T-helper 2 cell (primary cell): ENCODE measurements at regions not wholly inside any gene's neighbourhood (a gene's known extent, or its start where the extent isn't known, plus 50 kb on each side); places are given as distances from the start of the nearest gene placed in this dataset.
"Not testable (repeated sequence)": the region's sequence is repeated elsewhere in the genome, so short reads cannot be mapped to it uniquely, and the experiment has no call there.

Source experiments
- DNase-seq, 5 experiments: peaks; one replicate each; pipeline versions ENCODE4 v3.0.0 to v3.0.0-alpha.2; 2012 to 2022

DNA sequence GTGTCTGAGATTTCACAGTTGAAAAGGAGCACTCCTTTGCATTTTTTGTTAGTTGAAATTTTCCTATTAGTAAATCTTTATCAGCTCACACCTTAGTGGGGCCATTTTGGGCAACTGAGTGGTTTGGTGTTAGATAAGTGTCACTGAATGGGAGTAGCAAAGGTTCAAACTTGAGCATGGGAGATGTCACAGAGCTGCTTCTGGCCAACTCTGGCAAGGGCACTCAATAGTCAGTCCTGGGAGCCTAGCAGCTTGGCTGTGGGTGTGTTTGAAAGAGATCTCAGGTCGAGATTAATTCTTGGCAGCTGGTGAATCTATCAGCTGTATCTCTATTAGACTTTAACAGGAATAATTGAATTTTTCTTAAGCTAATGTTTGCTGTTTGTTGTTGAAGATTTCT lies 579.3 kb downstream of the EDEM1 start:
- DNase-seq: no peak

DNA sequence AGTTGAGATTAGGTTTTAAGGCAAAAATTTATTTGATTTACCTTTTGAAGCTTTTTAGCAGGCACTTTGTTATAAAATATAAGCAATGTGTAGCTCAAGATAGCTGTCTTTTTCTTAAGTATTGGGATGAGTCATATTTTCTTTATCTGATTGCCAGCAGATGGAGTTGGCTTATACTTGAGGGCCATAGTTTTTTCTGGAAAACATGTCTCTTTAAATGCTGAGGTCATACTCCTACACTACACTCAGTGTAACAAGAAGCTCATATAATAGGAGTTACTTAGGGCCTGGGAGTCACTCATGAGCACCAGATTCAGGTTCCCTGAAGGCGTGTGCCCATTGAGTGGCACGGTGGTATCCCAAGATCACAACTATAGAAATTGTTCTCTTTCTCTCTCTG lies 579.8 kb downstream of the EDEM1 start:
- peak in 1 of 5 experiments; percentile 2 for DNase-seq

GRCh38 chr3:5768281-5768945 lies 580.9 kb downstream of the EDEM1 start:
- no peak for DNase-seq

DNA sequence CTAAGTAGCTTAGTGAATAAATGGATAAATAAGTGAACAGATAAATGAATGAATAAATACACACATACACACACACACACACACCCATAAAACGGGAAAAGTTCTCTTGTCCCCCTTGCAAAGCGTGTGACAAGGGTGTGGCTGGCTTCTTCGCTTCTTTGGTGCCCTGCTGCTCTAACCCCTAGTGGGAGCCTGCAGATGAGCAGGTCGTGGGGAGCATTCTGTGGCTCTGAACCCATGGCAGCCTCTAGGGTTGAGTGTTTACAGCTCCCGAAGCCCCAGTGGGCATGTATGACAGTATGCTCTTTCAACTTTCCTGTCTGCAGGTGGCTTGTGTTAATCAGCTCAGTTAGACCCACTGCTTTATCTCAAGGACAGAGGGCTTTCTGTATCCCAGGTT lies 582.3 kb downstream of the EDEM1 start:
- no peak for DNase-seq

DNA sequence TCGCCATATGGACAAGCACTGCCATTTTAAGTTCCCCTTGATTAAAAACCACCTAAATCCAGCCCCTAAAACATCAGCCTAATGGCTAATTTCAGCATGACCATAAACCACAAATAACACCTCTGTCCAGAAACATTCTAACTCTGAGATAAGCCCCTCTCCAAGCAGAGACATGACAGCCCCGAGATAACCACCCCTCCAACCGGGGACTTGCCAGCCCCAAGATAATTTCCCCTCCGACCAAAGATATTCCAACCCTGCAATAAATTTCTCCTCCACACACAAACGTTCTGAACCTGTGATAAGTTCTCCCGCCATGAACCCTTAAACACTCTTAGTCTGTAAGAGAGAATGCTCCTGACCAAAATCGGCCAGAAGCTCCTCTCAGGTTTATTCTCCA lies 586.8 kb downstream of the EDEM1 start:
- no peak for DNase-seq

DNA sequence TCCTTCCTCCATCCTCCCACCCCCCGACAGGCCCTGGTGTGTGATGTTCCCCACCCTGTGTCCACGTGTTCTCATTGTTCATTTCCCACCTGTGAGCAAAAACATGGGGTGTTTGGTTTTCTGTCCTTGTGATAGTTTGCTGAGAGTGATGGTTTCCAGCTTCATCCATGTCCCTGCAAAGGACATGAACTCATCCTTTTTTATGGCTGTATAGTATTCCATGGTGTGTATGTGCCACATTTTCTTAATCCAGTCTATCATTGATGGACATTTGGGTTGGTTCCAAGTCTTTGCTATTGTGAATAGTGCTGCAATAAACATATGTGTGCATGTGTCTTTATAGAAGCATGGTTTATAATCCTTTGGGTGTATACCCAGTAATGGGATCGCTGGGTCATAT lies 587.6 kb downstream of the EDEM1 start:
- not testable (repeated sequence) for DNase-seq

DNA sequence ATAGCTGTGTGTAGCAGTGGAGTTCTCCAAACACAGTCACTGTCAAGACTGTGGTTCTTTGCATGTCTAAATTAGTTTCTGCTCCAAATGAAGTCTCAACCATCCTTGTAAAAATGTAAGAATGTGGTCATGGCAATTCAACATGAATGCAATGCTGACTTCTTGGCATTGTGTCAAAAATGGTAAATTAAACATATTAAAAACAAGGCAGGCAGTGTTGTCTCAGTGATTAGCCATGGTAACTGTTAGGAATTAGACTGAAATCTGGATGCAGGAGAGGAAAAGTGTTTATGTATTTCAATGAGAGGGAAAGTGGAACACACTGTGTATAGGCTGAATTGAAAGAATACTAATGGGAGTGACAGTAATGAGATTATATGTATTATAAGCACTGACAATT lies 597.2 kb downstream of the EDEM1 start:
- DNase-seq: no peak

DNA sequence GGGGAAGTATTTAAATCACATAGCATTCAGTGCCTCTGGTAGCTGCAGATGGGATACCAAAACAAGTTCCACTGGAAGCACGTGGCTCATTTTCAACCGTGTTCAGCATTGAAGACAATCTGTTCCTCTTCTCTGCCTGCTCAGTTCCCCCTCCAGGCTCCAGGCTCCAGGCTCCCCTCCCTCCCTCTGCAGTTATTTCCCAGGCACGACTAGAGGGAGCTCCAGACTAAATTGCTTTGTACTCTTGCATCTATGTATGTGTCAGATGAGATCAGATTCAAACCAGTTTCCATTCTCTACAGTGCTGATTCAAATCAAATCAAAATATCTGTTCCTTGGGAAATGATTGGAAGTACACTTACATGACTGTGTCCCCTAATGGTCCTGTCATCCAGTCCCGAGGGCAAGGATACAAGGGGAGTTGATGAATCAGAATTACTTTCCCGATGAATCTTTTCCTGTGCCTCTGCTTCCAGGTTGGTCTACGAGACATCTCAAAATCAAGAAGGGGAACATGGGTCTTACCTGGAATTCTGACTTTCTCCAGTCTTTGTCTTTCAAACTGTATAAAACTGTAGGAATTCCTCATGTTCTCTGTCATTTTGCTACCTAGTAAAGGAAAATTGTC lies 600.5 kb downstream of the EDEM1 start:
- no peak for DNase-seq

- DNase-seq: no peak
Observed at GRCh38 chr3:5788496-5788895, 601.0 kb downstream of the EDEM1 start.

GRCh38 chr3:5791558-5791957 lies 604.1 kb downstream of the EDEM1 start:
- no peak for DNase-seq

DNA sequence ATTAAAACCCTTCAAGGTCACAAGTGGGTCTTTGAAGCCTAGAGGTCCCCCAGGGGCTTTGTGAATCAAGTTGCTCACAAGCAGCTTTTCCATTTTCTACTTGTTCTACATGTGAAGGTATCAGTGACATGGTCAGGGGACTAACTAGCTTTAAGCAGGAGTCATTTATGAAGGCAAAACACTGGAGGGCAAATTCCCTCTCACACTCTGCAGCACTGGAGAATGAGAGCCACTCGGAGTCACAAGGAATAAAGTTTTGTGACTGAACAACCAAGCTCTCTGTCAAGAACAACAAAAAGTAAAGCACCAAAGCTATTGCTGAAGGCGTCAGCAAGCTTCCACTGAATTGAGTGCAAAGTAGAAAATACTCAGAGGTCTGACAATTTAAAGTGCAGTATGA lies 609.0 kb downstream of the EDEM1 start:
- DNase-seq: no peak

GRCh38 chr3:5798809-5799208 lies 611.3 kb downstream of the EDEM1 start:
- no peak for DNase-seq

GRCh38 chr3:5799398-5799797 lies 611.9 kb downstream of the EDEM1 start:
- DNase-seq: no peak

- DNase-seq: no peak
Observed at GRCh38 chr3:5800965-5801364, 613.5 kb downstream of the EDEM1 start.

- DNase-seq: no peak
Observed at GRCh38 chr3:5806192-5806591, 618.7 kb downstream of the EDEM1 start.

GRCh38 chr3:5809586-5810246 lies 622.2 kb downstream of the EDEM1 start:
- no peak for DNase-seq

- no peak for DNase-seq
Observed at GRCh38 chr3:5811016-5811415, 623.5 kb downstream of the EDEM1 start.

- no peak for DNase-seq
Observed at GRCh38 chr3:5813521-5813920, 626.0 kb downstream of the EDEM1 start.

DNA sequence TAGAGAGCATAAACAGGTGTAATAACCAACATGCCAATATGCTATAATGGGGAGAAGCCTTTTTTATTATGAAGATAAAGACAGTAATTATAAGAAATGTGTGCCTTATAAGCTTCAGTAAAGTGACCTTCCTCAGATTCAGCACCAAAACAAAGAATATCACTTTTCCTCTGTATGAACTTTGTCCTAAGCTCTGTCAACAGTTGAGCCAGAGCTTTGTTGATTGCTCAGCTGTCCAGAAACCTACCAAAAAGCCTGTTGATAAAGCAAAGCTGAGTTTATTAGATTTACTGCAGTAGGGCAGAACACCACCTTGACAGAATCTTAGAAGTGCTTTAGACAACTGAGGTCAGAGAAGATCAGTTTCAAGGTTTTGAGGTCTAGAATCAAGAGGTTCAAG lies 635.3 kb downstream of the EDEM1 start:
- no peak for DNase-seq

DNA sequence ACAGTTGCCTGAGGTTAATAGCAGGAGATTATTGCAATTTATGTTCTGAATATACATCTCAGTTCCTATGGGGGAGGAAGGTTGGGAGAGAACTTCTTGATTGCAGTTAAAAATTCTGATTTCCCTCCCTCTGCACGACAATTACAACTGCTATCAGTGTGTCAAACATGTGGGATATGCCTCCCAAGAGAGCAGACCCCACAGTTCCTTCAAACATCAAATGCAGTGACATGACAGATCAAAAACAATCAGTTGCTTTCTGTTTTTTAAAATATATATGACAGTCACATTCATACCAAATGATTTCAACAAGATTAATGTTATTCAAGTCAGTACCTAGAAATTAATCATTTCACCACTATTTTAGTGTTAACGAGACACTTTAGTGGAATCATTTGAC lies 639.0 kb downstream of the EDEM1 start:
- no peak for DNase-seq

GRCh38 chr3:5828251-5828650 lies 640.7 kb downstream of the EDEM1 start:
- no peak for DNase-seq

- DNase-seq: no peak
Observed at GRCh38 chr3:5840056-5840455, 652.5 kb downstream of the EDEM1 start.

GRCh38 chr3:5841599-5841998 lies 654.1 kb downstream of the EDEM1 start:
- no peak for DNase-seq

DNA sequence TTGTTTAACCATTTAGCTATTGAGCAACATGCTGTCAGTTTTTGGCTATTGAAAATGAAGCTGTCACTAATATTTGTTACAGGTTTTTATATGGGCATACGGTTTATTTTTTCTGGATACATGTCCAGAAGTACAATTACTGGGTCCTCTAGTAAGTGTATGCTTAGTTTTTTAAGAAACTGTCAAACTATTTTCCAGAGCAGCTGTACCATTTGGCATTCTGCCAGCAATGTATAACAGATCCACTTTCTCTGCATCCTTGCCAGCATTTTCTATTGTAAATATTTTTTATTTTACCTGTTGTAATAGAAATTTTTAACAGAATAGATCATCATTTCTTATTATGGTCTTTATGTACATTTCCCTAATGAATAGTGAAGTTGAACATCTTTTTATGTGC lies 658.8 kb downstream of the EDEM1 start:
- no peak for DNase-seq
